MM.1S (cell line): ENCODE measurements at regions not wholly inside any gene's neighbourhood (a gene's known extent, or its start where the extent isn't known, plus 50 kb on each side); places are given as distances from the start of the nearest gene placed in this dataset.
A peak's percentile ranks its signal among the peaks of the same experiment; 100 is the strongest.

ENCODE experiments used
- DNase-seq: peaks from one replicate; pipeline ENCODE4 v3.0.0-alpha.2; 2015
- H2AFZ ChIP-seq: fragments of 300-600 bp; sonication (generic); 2 replicates; pipeline ENCODE4 v1.6.0; 2016; ENCODE audit warnings: antibody characterized with exemption, low read length
- H3F3A ChIP-seq: fragments of 300-600 bp; sonication (generic); 2 replicates; pipeline ENCODE4 v1.6.1; 2016; ENCODE audit warnings: mild to moderate bottlenecking, antibody characterized with exemption, low read length, moderate library complexity, mixed read lengths; ENCODE audit not compliant: insufficient read depth
- H3K27ac ChIP-seq: fragments of 300-600 bp; sonication (generic); 2 replicates; pipeline ENCODE4 v1.5.1; 2016; ENCODE audit warnings: mild to moderate bottlenecking, low read length
- H3K27me3 ChIP-seq: fragments of 300-600 bp; sonication (generic); replicated peaks from 2 replicates; pipeline ENCODE4 v1.6.0; 2016; ENCODE audit warnings: low read length; ENCODE audit not compliant: insufficient read depth
- H3K36me3 ChIP-seq: fragments of 300-600 bp; sonication (generic); replicated peaks from 2 replicates; pipeline ENCODE4 v1.6.1; 2016; ENCODE audit warnings: mild to moderate bottlenecking, low read length, mixed read lengths; ENCODE audit not compliant: insufficient read depth
- H3K4me1 ChIP-seq: fragments of 300-600 bp; sonication (generic); 2 replicates; pipeline ENCODE4 v1.6.1; 2016; ENCODE audit warnings: low read length, mixed read lengths
- H3K4me2 ChIP-seq: fragments of 300-600 bp; sonication (generic); 2 replicates; pipeline ENCODE4 v1.6.0; 2016; ENCODE audit warnings: low read depth, low read length
- H3K4me3 ChIP-seq: fragments of 300-600 bp; sonication (generic); 2 replicates; pipeline ENCODE4 v1.5.1; 2016; ENCODE audit warnings: low read length, mixed read lengths
- H3K79me2 ChIP-seq: fragments of 300-600 bp; sonication (generic); 2 replicates; pipeline ENCODE4 v1.6.1; 2016; ENCODE audit warnings: mixed run types, low read length, mixed read lengths
- H3K9ac ChIP-seq: fragments of 300-600 bp; sonication (generic); 2 replicates; pipeline ENCODE4 v1.6.1; 2016; ENCODE audit warnings: low read length, mixed read lengths
- H3K9me2 ChIP-seq: fragments of 300-600 bp; sonication (generic); replicated peaks from 2 replicates; pipeline ENCODE4 v1.6.1; 2016; ENCODE audit warnings: mild to moderate bottlenecking, low read length, mixed read lengths; ENCODE audit not compliant: insufficient read depth
- H3K9me3 ChIP-seq: fragments of 300-600 bp; sonication (generic); replicated peaks from 2 replicates; pipeline ENCODE4 v1.6.1; 2016; ENCODE audit warnings: mild to moderate bottlenecking, low read length, mixed read lengths; ENCODE audit not compliant: insufficient read depth
- H4K20me1 ChIP-seq: fragments of 300-600 bp; sonication (generic); 2 replicates; pipeline ENCODE4 v1.6.1; 2016; ENCODE audit warnings: mild to moderate bottlenecking, low read length, moderate library complexity, mixed read lengths; ENCODE audit not compliant: insufficient read depth
- CTCF ChIP-seq: fragments of 300-600 bp; sonication (generic); IDR thresholded peaks from 2 replicates; pipeline ENCODE4 v1.5.1; 2016; ENCODE audit warnings: antibody characterized with exemption, low read length, mixed read lengths
- EZH2 ChIP-seq: fragments of 300-600 bp; sonication (generic); optimal IDR thresholded peaks from 2 replicates; pipeline ENCODE3; 2017; ENCODE audit warnings: low read depth, mild to moderate bottlenecking, antibody characterized with exemption, low read length, mixed read lengths
- EZH2phosphoT487 ChIP-seq: fragments of 300-600 bp; sonication (generic); IDR thresholded peaks from 2 replicates; pipeline ENCODE4 v1.6.1; 2018; ENCODE audit warnings: antibody characterized with exemption, low read length

GRCh38 chr16:54842743-54843423 is 87.8 kb upstream of the IRX5 start:
- Histone ChIP-seq H2AFZ (peak overlapping the region; percentile 76), H3K4me3 (peak overlapping the region; percentile 14; the same call in 1 of the 2 replicates), H3K36me3 (no peaks in the 10 kb centered on the region), H3K9ac (peak overlapping the region; percentile 30), H3K27me3 (no peaks in the 10 kb centered on the region), H4K20me1 (no peaks in the 10 kb centered on the region), H3K9me2 (no peaks in the 10 kb centered on the region), H3F3A (peaks cover 11% of the 10 kb centered on the region), H3K4me1 (peaks cover 16% of the 10 kb centered on the region), H3K79me2 (no peaks in the 10 kb centered on the region), H3K4me2 (peak overlapping the region; percentile 32), H3K27ac (peak overlapping the region; percentile 68), H3K9me3 (no peaks in the 10 kb centered on the region)
- TF ChIP-seq EZH2 (no peak), CTCF (no peak), EZH2phosphoT487 (no peak)
- peak; percentile 74 for DNase-seq

- H3K4me3 ChIP-seq: no peak overlapping the region
- no peak for TF ChIP-seq CTCF
- TF ChIP-seq EZH2phosphoT487: no peak
- TF ChIP-seq EZH2: no peak
- H3K27me3 ChIP-seq: no peaks in the 10 kb centered on the region
- no peaks in the 10 kb centered on the region for H3K36me3 ChIP-seq
- H3F3A ChIP-seq: no peaks in the 10 kb centered on the region
- H3K4me1 ChIP-seq: no peaks in the 10 kb centered on the region
- H3K27ac ChIP-seq: no peak overlapping the region
- H3K9me3 ChIP-seq: no peaks in the 10 kb centered on the region
- no peak for DNase-seq
- no peaks in the 10 kb centered on the region for H3K79me2 ChIP-seq
- H4K20me1 ChIP-seq: no peaks in the 10 kb centered on the region
- no peaks in the 10 kb centered on the region for H3K9me2 ChIP-seq
- H3K9ac ChIP-seq: no peak overlapping the region
- no peak overlapping the region for H3K4me2 ChIP-seq
- no peak overlapping the region for H2AFZ ChIP-seq
These were observed 101.0 kb upstream of the IRX5 start for GRCh38 chr16:54829691-54830090.

- Histone ChIP-seq H3K4me1 (no peaks in the 10 kb centered on the region), H3K36me3 (no peaks in the 10 kb centered on the region)
- TF ChIP-seq EZH2 (no peak), CTCF (no peak), EZH2phosphoT487 (no peak)
These were observed 107.8 kb upstream of the IRX5 start for GRCh38 chr16:54822892-54823291.

More at GRCh38 chr16:54822892-54823291, 107.8 kb upstream of the IRX5 start:
- Histone ChIP-seq H3K9me2 (no peaks in the 10 kb centered on the region), H2AFZ (no peak overlapping the region), H3K27ac (no peak overlapping the region), H3F3A (no peaks in the 10 kb centered on the region), H3K9me3 (no peaks in the 10 kb centered on the region), H3K4me3 (no peak overlapping the region), H3K79me2 (no peaks in the 10 kb centered on the region), H4K20me1 (no peaks in the 10 kb centered on the region), H3K27me3 (no peaks in the 10 kb centered on the region), H3K9ac (no peak overlapping the region), H3K4me2 (no peak overlapping the region)
- DNase-seq: no peak
